Smooth muscle cell (in vitro differentiated cells): ENCODE measurements at regions not wholly inside any gene's neighbourhood (a gene's known extent, or its start where the extent isn't known, plus 50 kb on each side); places are given as distances from the start of the nearest gene placed in this dataset.

Source experiments
- DNase-seq: peaks from one replicate; lab custom pipeline; 2025; ENCODE audit not compliant: unreplicated experiment; lab: John Stamatoyannopoulos, UW
- H2AFZ ChIP-seq: fragments of 200-600 bp; sonication (generic); 2 replicates; pipeline ENCODE4 v1.6.0; 2016; ENCODE audit warnings: antibody characterized with exemption, low read depth, mild to moderate bottlenecking
- H3F3A ChIP-seq: fragments of 200-600 bp; sonication (generic); 2 replicates; pipeline ENCODE4 v1.6.0; 2017; ENCODE audit warnings: antibody characterized with exemption, low read depth
- H3K27ac ChIP-seq: fragments of 200-600 bp; sonication (generic); 2 replicates; pipeline ENCODE4 v1.5.1; 2016; ENCODE audit warnings: low read depth, mild to moderate bottlenecking
- H3K27me3 ChIP-seq: fragments of 200-600 bp; sonication (generic); 2 replicates; pipeline ENCODE4 v1.6.1; 2016; ENCODE audit warnings: low read depth, mild to moderate bottlenecking
- H3K36me3 ChIP-seq: fragments of 200-600 bp; sonication (generic); 2 replicates; pipeline ENCODE4 v1.5.1; 2016; ENCODE audit warnings: low read depth
- H3K4me1 ChIP-seq: fragments of 200-600 bp; sonication (generic); 2 replicates; pipeline ENCODE4 v1.5.1; 2016; ENCODE audit warnings: low read depth
- H3K4me2 ChIP-seq: fragments of 200-600 bp; sonication (generic); 2 replicates; pipeline ENCODE4 v1.6.0; 2016; ENCODE audit warnings: mild to moderate bottlenecking
- H3K4me3 ChIP-seq: fragments of 200-600 bp; sonication (generic); 2 replicates; pipeline ENCODE4 v1.5.1; 2016; ENCODE audit warnings: mild to moderate bottlenecking
- H3K79me2 ChIP-seq: fragments of 200-600 bp; sonication (generic); 2 replicates; pipeline ENCODE4 v1.6.0; 2016; ENCODE audit warnings: low read depth, mild to moderate bottlenecking
- H3K9ac ChIP-seq: fragments of 200-600 bp; sonication (generic); 2 replicates; pipeline ENCODE4 v1.6.0; 2016; ENCODE audit warnings: low read depth
- H3K9me3 ChIP-seq: fragments of 200-600 bp; sonication (generic); replicated peaks from 2 replicates; pipeline ENCODE4 v1.5.1; 2016; ENCODE audit warnings: low read depth
- H4K20me1 ChIP-seq: fragments of 200-600 bp; sonication (generic); 2 replicates; pipeline ENCODE4 v1.6.0; 2016; ENCODE audit warnings: low read depth
- WGBS: methylation state at CpG from one replicate; pipeline ENCODE4 v1.1.7; 2016; ENCODE audit warnings: low lambda C conversion rate; 5-methylcytosine and 5-hydroxymethylcytosine counted together
- TF ChIP-seq, protein P1 (sequence below): fragments of 200-600 bp; sonication (generic); IDR thresholded peaks from 2 replicates; pipeline ENCODE4 v1.5.1; 2017; ENCODE audit warnings: borderline replicate concordance, mild to moderate bottlenecking, antibody characterized with exemption; ENCODE audit not compliant: insufficient read depth, poor library complexity, severe bottlenecking

DNA sequence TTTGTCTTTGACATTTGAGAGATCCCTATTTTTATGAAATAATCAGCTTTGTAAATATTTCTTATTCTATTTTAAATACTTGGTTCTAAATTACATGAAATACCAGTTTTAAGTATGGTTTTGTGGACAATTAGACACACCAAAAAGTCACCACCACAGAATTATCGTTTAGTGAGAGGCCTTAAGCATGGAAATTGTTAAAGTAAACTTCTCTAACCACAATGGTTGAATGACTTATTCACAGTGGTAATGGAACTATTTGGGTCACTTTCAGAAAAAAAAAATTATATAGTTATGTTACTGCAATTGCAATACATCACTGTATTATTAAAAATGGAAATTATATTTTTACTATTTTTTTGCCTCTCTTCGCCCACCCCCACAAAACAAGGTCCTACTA lies 1252.5 kb downstream of the EFNA5 start:
- TF ChIP-seq, protein P1, sequence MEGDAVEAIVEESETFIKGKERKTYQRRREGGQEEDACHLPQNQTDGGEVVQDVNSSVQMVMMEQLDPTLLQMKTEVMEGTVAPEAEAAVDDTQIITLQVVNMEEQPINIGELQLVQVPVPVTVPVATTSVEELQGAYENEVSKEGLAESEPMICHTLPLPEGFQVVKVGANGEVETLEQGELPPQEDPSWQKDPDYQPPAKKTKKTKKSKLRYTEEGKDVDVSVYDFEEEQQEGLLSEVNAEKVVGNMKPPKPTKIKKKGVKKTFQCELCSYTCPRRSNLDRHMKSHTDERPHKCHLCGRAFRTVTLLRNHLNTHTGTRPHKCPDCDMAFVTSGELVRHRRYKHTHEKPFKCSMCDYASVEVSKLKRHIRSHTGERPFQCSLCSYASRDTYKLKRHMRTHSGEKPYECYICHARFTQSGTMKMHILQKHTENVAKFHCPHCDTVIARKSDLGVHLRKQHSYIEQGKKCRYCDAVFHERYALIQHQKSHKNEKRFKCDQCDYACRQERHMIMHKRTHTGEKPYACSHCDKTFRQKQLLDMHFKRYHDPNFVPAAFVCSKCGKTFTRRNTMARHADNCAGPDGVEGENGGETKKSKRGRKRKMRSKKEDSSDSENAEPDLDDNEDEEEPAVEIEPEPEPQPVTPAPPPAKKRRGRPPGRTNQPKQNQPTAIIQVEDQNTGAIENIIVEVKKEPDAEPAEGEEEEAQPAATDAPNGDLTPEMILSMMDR: no peak

GRCh38 chr5:106417566-106417965 lies 1253.2 kb downstream of the EFNA5 start:
- no peaks in the 10 kb centered on the region for H3K27me3 ChIP-seq
- TF ChIP-seq, protein P1: no peak
- 94% methylated on average over 6 of the region's 6 CpGs for WGBS

More for the DNA sequence above, 1252.5 kb downstream of the EFNA5 start:
- Histone ChIP-seq H3K4me1 (no peaks in the 10 kb centered on the region), H3K4me2 (no peak overlapping the region), H3K36me3 (no peaks in the 10 kb centered on the region), H3K27me3 (no peaks in the 10 kb centered on the region), H3K4me3 (no peak overlapping the region), H3K9ac (no peak overlapping the region), H3F3A (peaks cover 7% of the 10 kb centered on the region), H3K9me3 (no peaks in the 10 kb centered on the region), H3K27ac (no peak overlapping the region), H4K20me1 (no peaks in the 10 kb centered on the region), H2AFZ (no peak overlapping the region), H3K79me2 (no peaks in the 10 kb centered on the region)
- DNase-seq: no peak
- 61% methylated on average over 2 of the region's 2 CpGs for WGBS

DNA sequence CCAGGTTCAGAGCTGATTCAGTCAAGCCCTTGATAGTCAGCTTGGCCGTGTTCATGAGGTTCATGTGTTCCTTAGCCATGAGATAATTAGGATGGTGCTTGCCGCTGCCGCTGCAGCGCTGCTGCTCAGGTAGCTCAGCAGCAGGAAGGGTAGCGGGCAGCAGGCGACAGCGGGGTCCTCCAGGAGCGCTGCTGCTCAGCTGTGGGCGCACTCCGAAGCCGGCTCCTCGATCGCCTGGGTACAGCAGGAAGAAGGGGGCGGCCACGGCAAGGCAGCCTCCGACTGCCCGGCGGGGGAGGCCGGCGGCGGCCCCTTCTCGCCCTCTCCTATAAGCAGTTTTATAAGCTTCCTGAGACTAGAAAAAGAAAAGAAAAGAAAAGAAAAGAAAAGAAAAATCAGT lies 1253.6 kb downstream of the EFNA5 start:
- Histone ChIP-seq H3K27ac (no peak overlapping the region), H3K9ac (no peak overlapping the region), H4K20me1 (no peaks in the 10 kb centered on the region), H2AFZ (no peak overlapping the region), H3K27me3 (no peaks in the 10 kb centered on the region), H3F3A (peaks cover 7% of the 10 kb centered on the region), H3K4me1 (no peaks in the 10 kb centered on the region), H3K4me2 (no peak overlapping the region), H3K36me3 (no peaks in the 10 kb centered on the region), H3K4me3 (no peak overlapping the region), H3K9me3 (no peaks in the 10 kb centered on the region), H3K79me2 (no peaks in the 10 kb centered on the region)
- TF ChIP-seq, protein P1: no peak
- DNase-seq: no peak
- WGBS: 98% methylated on average over 22 of the region's 22 CpGs

More at GRCh38 chr5:106417566-106417965, 1253.2 kb downstream of the EFNA5 start:
- H3K9ac ChIP-seq: no peak overlapping the region
- no peaks in the 10 kb centered on the region for H3K4me1 ChIP-seq
- no peak overlapping the region for H3K27ac ChIP-seq
- H3K4me2 ChIP-seq: no peak overlapping the region
- no peak overlapping the region for H3K4me3 ChIP-seq
- no peak for DNase-seq
- H3K9me3 ChIP-seq: no peaks in the 10 kb centered on the region
- no peaks in the 10 kb centered on the region for H3K79me2 ChIP-seq
- H2AFZ ChIP-seq: no peak overlapping the region
- no peaks in the 10 kb centered on the region for H4K20me1 ChIP-seq
- H3K36me3 ChIP-seq: no peaks in the 10 kb centered on the region
- H3F3A ChIP-seq: peaks cover 7% of the 10 kb centered on the region

DNA sequence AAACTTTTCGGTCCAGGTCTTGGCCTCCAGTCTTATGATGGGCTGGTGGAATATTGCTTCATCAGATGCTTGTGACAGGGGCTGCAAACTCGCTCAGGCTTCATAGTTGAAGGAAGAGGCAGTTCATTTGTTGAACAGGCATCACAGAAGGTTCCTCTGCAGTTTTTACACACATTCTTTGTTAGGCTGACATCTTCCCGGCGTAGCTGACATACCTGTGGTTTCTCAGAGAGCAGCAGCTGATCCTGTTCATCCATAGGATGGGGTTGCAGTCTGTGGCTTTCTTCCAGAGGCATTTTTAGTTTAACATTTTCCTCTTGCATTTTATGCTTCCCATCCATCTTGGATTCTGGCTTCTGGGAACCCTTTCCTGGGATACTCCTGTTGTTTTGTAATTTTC lies 1255.2 kb downstream of the EFNA5 start:
- H4K20me1 ChIP-seq: no peaks in the 10 kb centered on the region
- H3K27ac ChIP-seq: no peak overlapping the region
- TF ChIP-seq, protein P1: no peak
- no peak for DNase-seq
- H3F3A ChIP-seq: peaks cover 7% of the 10 kb centered on the region
- no peak overlapping the region for H3K4me3 ChIP-seq
- WGBS: 31% methylated on average over 4 of the region's 4 CpGs
- H3K27me3 ChIP-seq: no peaks in the 10 kb centered on the region
- H3K36me3 ChIP-seq: no peaks in the 10 kb centered on the region
- no peaks in the 10 kb centered on the region for H3K79me2 ChIP-seq
- no peak overlapping the region for H2AFZ ChIP-seq
- H3K4me2 ChIP-seq: peak overlapping the region; percentile 15
- no peak overlapping the region for H3K9ac ChIP-seq
- no peaks in the 10 kb centered on the region for H3K9me3 ChIP-seq
- no peaks in the 10 kb centered on the region for H3K4me1 ChIP-seq
